DND-41 (cell line): ENCODE measurements at regions not wholly inside any gene's neighbourhood (a gene's known extent, or its start where the extent isn't known, plus 50 kb on each side); places are given as distances from the start of the nearest gene placed in this dataset.

Experiments
- ATAC-seq: fragments of 200-7000 bp; cut with Tn5 transposase; 3 replicates; pipeline ENCODE4 v1.9.1; 2021; ENCODE audit warnings: low read depth; ENCODE audit not compliant: insufficient read depth
- DNase-seq: peaks from one replicate; pipeline ENCODE4 v3.0.0-alpha.2; 2020
- H2AFZ ChIP-seq: 2 replicates; pipeline ENCODE4 v1.6.0; 2012; ENCODE audit warnings: low read depth, low read length
- H3K27ac ChIP-seq: 2 replicates; pipeline ENCODE4 v1.5.1; 2012; ENCODE audit warnings: low read length, inconsistent platforms
- H3K27me3 ChIP-seq: fragments of 200-600 bp; sonication (generic); 2 replicates; pipeline ENCODE4 v1.6.0; 2012; ENCODE audit warnings: low read length, mild to moderate bottlenecking, inconsistent platforms; ENCODE audit not compliant: insufficient read depth, poor library complexity
- H3K36me3 ChIP-seq: 2 replicates; pipeline ENCODE4 v1.5.1; 2012; ENCODE audit warnings: low read length, inconsistent platforms; ENCODE audit not compliant: insufficient read depth
- H3K4me1 ChIP-seq: 2 replicates; pipeline ENCODE4 v1.5.1; 2012; ENCODE audit warnings: mild to moderate bottlenecking, low read length; ENCODE audit not compliant: insufficient read depth
- H3K4me2 ChIP-seq: 2 replicates; pipeline ENCODE4 v1.6.0; 2012; ENCODE audit warnings: mild to moderate bottlenecking, moderate library complexity, low read length, inconsistent platforms; ENCODE audit not compliant: insufficient read depth
- H3K4me3 ChIP-seq, 2 experiments: fragments of 200-600 bp in 1 of 2; shearing (Covaris generic) in 1 of 2; 2 replicates each; pipeline ENCODE4 v1.5.1; 2012 to 2016; ENCODE audit warnings: inconsistent platforms in 2 of 2, low read length in 2 of 2, mild to moderate bottlenecking in 2 of 2, low read depth in 1 of 2, moderate library complexity in 1 of 2
- H3K79me2 ChIP-seq: 2 replicates; pipeline ENCODE4 v1.6.0; 2012; ENCODE audit warnings: low read length, inconsistent platforms; ENCODE audit not compliant: insufficient read depth
- H3K9ac ChIP-seq: 2 replicates; pipeline ENCODE4 v1.6.0; 2012; ENCODE audit warnings: low read depth, mild to moderate bottlenecking, inconsistent platforms, low read length, moderate library complexity
- H3K9me3 ChIP-seq: 2 replicates; pipeline ENCODE4 v1.5.1; 2012; ENCODE audit warnings: low read length, moderate library complexity, mild to moderate bottlenecking, inconsistent platforms; ENCODE audit not compliant: insufficient read depth, severe bottlenecking
- H4K20me1 ChIP-seq: 2 replicates; pipeline ENCODE4 v1.6.0; 2012; ENCODE audit warnings: low read length; ENCODE audit not compliant: insufficient read depth
- CTCF ChIP-seq: IDR thresholded peaks from 2 replicates; pipeline ENCODE4 v1.5.1; 2012; ENCODE audit warnings: borderline replicate concordance, low read length, moderate library complexity, mild to moderate bottlenecking; ENCODE audit not compliant: poor library complexity, severe bottlenecking; ENCODE audit errors: extremely low read depth
- EZH2 ChIP-seq: IDR thresholded peaks from 3 replicates; pipeline ENCODE4 v1.6.1; 2012; ENCODE audit warnings: borderline replicate concordance, low read depth, mild to moderate bottlenecking, moderate library complexity, low read length, inconsistent platforms; ENCODE audit not compliant: severe bottlenecking

- H3K4me1 ChIP-seq: no peaks in the 10 kb centered on the region
- TF ChIP-seq CTCF (no peak), EZH2 (no peak)
- no peak overlapping the region for H2AFZ ChIP-seq
- no peaks in the 10 kb centered on the region for H4K20me1 ChIP-seq
- no peak for DNase-seq
- H3K4me3 ChIP-seq: no peak overlapping the region
- peaks cover 18% of the 10 kb centered on the region for H3K27me3 ChIP-seq
- H3K27ac ChIP-seq: no peak overlapping the region
- H3K4me2 ChIP-seq: no peak overlapping the region
- no peak for ATAC-seq
- H3K36me3 ChIP-seq: no peaks in the 10 kb centered on the region
- H3K79me2 ChIP-seq: no peaks in the 10 kb centered on the region
- H3K9me3 ChIP-seq: no peaks in the 10 kb centered on the region
- no peak overlapping the region for H3K9ac ChIP-seq
These were observed 84.2 kb upstream of the MAPK4 start for GRCh38 chr18:50475538-50476193.

GRCh38 chr18:50492097-50492496 is 67.8 kb upstream of the MAPK4 start:
- H3K27me3 ChIP-seq: peaks cover 7% of the 10 kb centered on the region
- H3K9ac ChIP-seq: no peak overlapping the region
- no peak overlapping the region for H3K27ac ChIP-seq
- ATAC-seq (no peak), DNase-seq (no peak)
- no peaks in the 10 kb centered on the region for H3K4me1 ChIP-seq
- no peaks in the 10 kb centered on the region for H4K20me1 ChIP-seq
- H2AFZ ChIP-seq: no peak overlapping the region
- TF ChIP-seq CTCF (no peak), EZH2 (no peak)
- no peak overlapping the region for H3K4me3 ChIP-seq
- H3K9me3 ChIP-seq: no peaks in the 10 kb centered on the region
- H3K36me3 ChIP-seq: no peaks in the 10 kb centered on the region
- H3K4me2 ChIP-seq: no peak overlapping the region
- no peaks in the 10 kb centered on the region for H3K79me2 ChIP-seq

GRCh38 chr18:50494569-50494968 is 65.3 kb upstream of the MAPK4 start:
- Histone ChIP-seq H3K9ac (no peak overlapping the region), H3K9me3 (no peaks in the 10 kb centered on the region), H3K4me2 (no peak overlapping the region), H3K27ac (no peak overlapping the region), H3K4me1 (no peaks in the 10 kb centered on the region), H4K20me1 (no peaks in the 10 kb centered on the region), H3K27me3 (peaks cover 2% of the 10 kb centered on the region), H3K79me2 (no peaks in the 10 kb centered on the region), H3K4me3 (no peak overlapping the region), H2AFZ (no peak overlapping the region), H3K36me3 (no peaks in the 10 kb centered on the region)
- TF ChIP-seq EZH2: no peak
- TF ChIP-seq CTCF: no peak
- DNase-seq (no peak), ATAC-seq (no peak)

DNA sequence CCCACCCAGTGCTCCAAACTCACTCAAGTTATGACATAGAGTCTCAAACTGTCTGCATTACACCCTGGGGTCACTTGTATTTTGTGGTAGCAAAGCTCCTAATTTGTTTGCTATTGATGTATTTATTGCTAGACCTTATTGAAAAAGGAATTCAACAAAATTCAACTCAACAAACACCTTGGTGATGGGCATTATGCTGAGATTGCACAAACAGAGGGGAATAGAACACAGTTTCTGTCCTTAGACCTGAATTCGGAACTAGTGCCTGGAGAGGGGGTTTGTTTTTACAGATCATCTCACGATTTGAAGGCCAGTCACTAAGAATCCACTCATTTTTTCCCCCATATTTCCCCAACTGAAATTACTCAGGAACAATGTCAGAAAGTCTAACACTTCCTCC is 53.5 kb upstream of the MAPK4 start:
- Histone ChIP-seq H3K9ac (no peak overlapping the region), H3K4me2 (no peak overlapping the region), H3K27me3 (no peaks in the 10 kb centered on the region), H3K4me3 (no peak overlapping the region), H3K36me3 (no peaks in the 10 kb centered on the region), H3K27ac (no peak overlapping the region), H3K4me1 (no peaks in the 10 kb centered on the region), H3K9me3 (no peaks in the 10 kb centered on the region), H3K79me2 (no peaks in the 10 kb centered on the region), H4K20me1 (no peaks in the 10 kb centered on the region), H2AFZ (no peak overlapping the region)
- no peak for TF ChIP-seq EZH2
- TF ChIP-seq CTCF: no peak
- DNase-seq (no peak), ATAC-seq (no peak)
